Liver (tissue), 8 donors: ENCODE measurements at regions not wholly inside any gene's neighbourhood (a gene's known extent, or its start where the extent isn't known, plus 50 kb on each side); places are given as distances from the start of the nearest gene placed in this dataset.

Experiments
- DNase-seq: peaks from one replicate; pipeline ENCODE4 v3.0.0-alpha.2; 2017; ENCODE audit warnings: low spot score
- H3K27ac ChIP-seq, 2 donors: one replicate each; pipeline ENCODE4 v1.7.0; 2013; ENCODE audit warnings: inconsistent platforms in 2 of 2, low read length in 2 of 2, control low read depth in 1 of 2, low read depth in 1 of 2, mild to moderate bottlenecking in 1 of 2
- H3K27me3 ChIP-seq, 4 donors: one replicate each; pipeline versions ENCODE4 v1.6.1 to v1.7.0; 2013; ENCODE audit warnings: low read length in 3 of 4, inconsistent platforms in 1 of 4, mild to moderate bottlenecking in 1 of 4, moderate library complexity in 1 of 4; ENCODE audit not compliant: control insufficient read depth in 4 of 4, insufficient read depth in 4 of 4
- H3K36me3 ChIP-seq, 4 donors: one replicate each; pipeline versions ENCODE4 v1.6.1 to v1.7.0; 2013; ENCODE audit warnings: low read length in 3 of 4, mild to moderate bottlenecking in 3 of 4, low read depth in 1 of 4, moderate library complexity in 1 of 4; ENCODE audit not compliant: control insufficient read depth in 4 of 4, insufficient read depth in 3 of 4
- H3K4me1 ChIP-seq, 4 donors: one replicate each; pipeline versions ENCODE4 v1.6.1 to v1.7.0; 2013; ENCODE audit warnings: low read length in 3 of 4, mild to moderate bottlenecking in 3 of 4, moderate library complexity in 1 of 4; ENCODE audit not compliant: control insufficient read depth in 4 of 4, insufficient read depth in 4 of 4
- H3K4me3 ChIP-seq, 3 donors: one replicate each; pipeline versions ENCODE4 v1.6.1 to v1.7.0; 2013; ENCODE audit warnings: low read length in 3 of 3, control low read depth in 1 of 3, low read depth in 1 of 3, mild to moderate bottlenecking in 1 of 3
- H3K9ac ChIP-seq, 2 donors: one replicate each; pipeline ENCODE4 v1.7.0; 2013; ENCODE audit warnings: low read length in 2 of 2, mild to moderate bottlenecking in 2 of 2, moderate library complexity in 2 of 2, control low read depth in 1 of 2, low read depth in 1 of 2
- H3K9me3 ChIP-seq, 4 donors: one replicate each; pipeline versions ENCODE4 v1.6.1 to v1.7.0; 2013; ENCODE audit warnings: low read length in 3 of 4; ENCODE audit not compliant: control insufficient read depth in 4 of 4
- ATF3 ChIP-seq: IDR thresholded peaks from 2 replicates; pipeline ENCODE4 v1.6.1; 2016; ENCODE audit warnings: antibody characterized with exemption
- CTCF ChIP-seq: fragments of 150-350 bp; IDR thresholded peaks from 2 replicates; pipeline ENCODE4 v1.5.1; 2017; ENCODE audit warnings: improper control_type of control experiment, low read depth, low read length; ENCODE audit not compliant: missing input control
- EGR1 ChIP-seq, 2 donors: IDR thresholded peaks; 2 replicates each; pipeline ENCODE4 v1.6.1; 2016 to 2018; ENCODE audit warnings: antibody characterized with exemption in 2 of 2, low read depth in 2 of 2
- FOXA1 ChIP-seq: IDR thresholded peaks from 2 replicates; pipeline ENCODE4 v1.6.1; 2016; ENCODE audit warnings: antibody characterized with exemption
- FOXA2 ChIP-seq: IDR thresholded peaks from 2 replicates; pipeline ENCODE4 v1.6.1; 2016; ENCODE audit warnings: antibody characterized with exemption
- GABPA ChIP-seq, 2 donors: IDR thresholded peaks in 1 of 2; conservative IDR thresholded peaks in 1 of 2; 2 replicates each; pipeline ENCODE4 v1.6.1; 2016; ENCODE audit warnings: antibody characterized with exemption in 2 of 2, mild to moderate bottlenecking in 1 of 2, moderate library complexity in 1 of 2
- HNF4A ChIP-seq, 2 donors: conservative IDR thresholded peaks; 2 replicates each; pipeline ENCODE4 v1.6.1; 2016; ENCODE audit warnings: antibody characterized with exemption in 2 of 2, mild to moderate bottlenecking in 2 of 2
- HNF4G ChIP-seq: IDR thresholded peaks from 2 replicates; pipeline ENCODE4 v1.6.1; 2016; ENCODE audit warnings: antibody characterized with exemption
- JUND ChIP-seq, 2 donors: IDR thresholded peaks; 2 replicates each; pipeline ENCODE4 v1.6.1; 2016; ENCODE audit warnings: antibody characterized with exemption in 2 of 2
- MAX ChIP-seq: IDR thresholded peaks from 2 replicates; pipeline ENCODE4 v1.6.1; 2016; ENCODE audit warnings: antibody characterized with exemption
- NR2F2 ChIP-seq: IDR thresholded peaks from 2 replicates; pipeline ENCODE4 v1.6.1; 2016; ENCODE audit warnings: antibody characterized with exemption
- RAD21 ChIP-seq, 2 donors: IDR thresholded peaks; 2 replicates each; pipeline ENCODE4 v1.6.1; 2016; ENCODE audit warnings: antibody characterized with exemption in 2 of 2, mild to moderate bottlenecking in 2 of 2
- REST ChIP-seq: IDR thresholded peaks from 2 replicates; pipeline ENCODE4 v1.6.1; 2016; ENCODE audit warnings: antibody characterized with exemption, mild to moderate bottlenecking
- RXRA ChIP-seq, 2 donors: IDR thresholded peaks; 2 replicates each; pipeline ENCODE4 v1.6.1; 2017 to 2018; ENCODE audit warnings: antibody characterized with exemption in 2 of 2, mild to moderate bottlenecking in 1 of 2
- SP1 ChIP-seq: IDR thresholded peaks from 2 replicates; pipeline ENCODE4 v1.6.1; 2018; ENCODE audit warnings: antibody characterized with exemption, mild to moderate bottlenecking
- TAF1 ChIP-seq: conservative IDR thresholded peaks from 2 replicates; pipeline ENCODE4 v1.6.1; 2016; ENCODE audit warnings: antibody characterized with exemption, mild to moderate bottlenecking
- YY1 ChIP-seq: IDR thresholded peaks from 2 replicates; pipeline ENCODE4 v1.6.1; 2016; ENCODE audit warnings: antibody characterized with exemption, mild to moderate bottlenecking
- ZBTB33 ChIP-seq: IDR thresholded peaks from 2 replicates; pipeline ENCODE4 v1.6.1; 2016; ENCODE audit warnings: antibody characterized with exemption
- WGBS: extraction: QIAGEN DNeasy Blood & Tissue Kit; methylation state at CpG from one replicate; pipeline ENCODE4 v1.1.7; 2013; 5-methylcytosine and 5-hydroxymethylcytosine counted together
- donor health status: healthy.
- donor health status: healthy.
- donor health status: healthy.
- donor health status: healthy.
- donor health status: healthy.

GRCh38 chr3:35198857-35199256 lies 440.5 kb upstream of the ARPP21 start:
- no peaks in the 10 kb centered on the region for H3K36me3 ChIP-seq
- no peak for TF ChIP-seq EGR1 (IDR thresholded peaks at IDR 0.05; ENCODE audit: low read depth in 2 of 2)
- no peak for TF ChIP-seq YY1
- no peak for TF ChIP-seq FOXA2
- TF ChIP-seq JUND (IDR thresholded peaks at IDR 0.05): no peak
- TF ChIP-seq ATF3: no peak
- no peak for TF ChIP-seq CTCF
- TF ChIP-seq NR2F2: no peak
- no peak for TF ChIP-seq HNF4G
- TF ChIP-seq ZBTB33: no peak
- TF ChIP-seq REST: no peak
- no peak for TF ChIP-seq RXRA (IDR thresholded peaks at IDR 0.05)
- TF ChIP-seq SP1: no peak
- no peak for TF ChIP-seq MAX
- TF ChIP-seq FOXA1: no peak
- TF ChIP-seq TAF1: no peak
- TF ChIP-seq RAD21 (IDR thresholded peaks at IDR 0.05): no peak
- no peak for TF ChIP-seq GABPA (IDR thresholded peaks at IDR 0.05 in 1 of 2, conservative IDR thresholded peaks at IDR 0.05 in 1 of 2)
- H3K9me3 ChIP-seq: no peaks in the 10 kb centered on the region
- no peak overlapping the region for H3K27ac ChIP-seq
- no peak overlapping the region for H3K9ac ChIP-seq
- H3K27me3 ChIP-seq: no peaks in the 10 kb centered on the region
- DNase-seq: no peak
- 70% methylated on average over 3 of the region's 3 CpGs for WGBS
- H3K4me3 ChIP-seq: no peak overlapping the region
- H3K4me1 ChIP-seq: no peaks in the 10 kb centered on the region

GRCh38 chr3:35200056-35200455 lies 439.3 kb upstream of the ARPP21 start:
- Histone ChIP-seq H3K4me3 (no peak overlapping the region), H3K27ac (no peak overlapping the region), H3K36me3 (no peaks in the 10 kb centered on the region), H3K27me3 (no peaks in the 10 kb centered on the region), H3K9me3 (no peaks in the 10 kb centered on the region), H3K4me1 (no peaks in the 10 kb centered on the region), H3K9ac (no peak overlapping the region)
- no peak for DNase-seq
- TF ChIP-seq HNF4G (no peak), MAX (no peak), SP1 (no peak), YY1 (no peak), GABPA (IDR thresholded peaks at IDR 0.05 in 1 of 2, conservative IDR thresholded peaks at IDR 0.05 in 1 of 2) (no peak), HNF4A (conservative IDR thresholded peaks at IDR 0.05) (no peak), ZBTB33 (no peak), TAF1 (no peak), REST (no peak)
